GM18502 (cell line): ENCODE measurements at regions not wholly inside any gene's neighbourhood (a gene's known extent, or its start where the extent isn't known, plus 50 kb on each side); places are given as distances from the start of the nearest gene placed in this dataset.
A peak's percentile ranks its signal among the peaks of the same experiment; 100 is the strongest.
"Not testable (repeated sequence)": the region's sequence is repeated elsewhere in the genome, so short reads cannot be mapped to it uniquely, and the experiment has no call there.

Experiments used
- ATAC-seq: cut with Tn5 transposase; IDR thresholded peaks from one replicate; pipeline ENCODE4 v1.9.1; 2021; ENCODE audit warnings: mild to moderate bottlenecking; ENCODE audit not compliant: unreplicated experiment, poor library complexity

DNA sequence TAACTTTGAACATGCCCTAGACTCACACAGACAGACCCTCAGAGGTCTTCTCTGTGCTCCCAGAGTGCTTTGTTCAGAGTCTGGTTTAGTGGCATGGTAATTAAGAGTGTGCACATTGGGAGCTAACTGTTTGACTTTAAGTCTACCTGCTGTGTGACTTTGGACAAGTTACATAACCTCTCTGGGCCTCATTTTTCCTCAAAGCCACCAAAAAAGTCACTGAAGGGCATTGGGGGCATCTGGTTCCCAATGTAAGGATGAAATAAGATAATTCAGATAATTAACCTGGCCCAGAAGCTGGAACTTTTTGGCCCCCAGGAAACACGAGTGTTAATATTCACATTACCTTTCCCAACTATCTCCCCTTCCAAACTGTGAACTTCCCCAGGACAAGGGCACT lies 341.1 kb downstream of the BCL2L11 start:
- ATAC-seq = not testable (repeated sequence)

DNA sequence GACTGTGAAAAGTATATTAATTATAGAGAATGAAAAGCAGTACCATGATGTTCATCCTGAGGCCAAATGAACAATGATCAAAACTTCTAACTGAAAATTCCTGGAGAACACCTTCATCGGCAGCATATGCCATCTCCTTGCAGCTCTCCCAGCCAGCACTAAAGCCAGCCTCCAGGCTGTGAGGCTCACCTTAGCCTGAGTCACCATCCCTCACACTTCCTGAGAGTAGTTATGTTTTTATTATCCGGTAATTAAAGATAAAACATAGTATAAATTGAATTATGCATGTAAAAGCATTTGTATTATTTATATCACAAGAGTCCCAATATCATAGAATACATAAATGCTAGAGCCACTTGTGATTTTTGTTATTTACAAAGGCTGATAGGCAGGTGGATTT lies 341.9 kb downstream of the BCL2L11 start:
- ATAC-seq = not testable (repeated sequence)

DNA sequence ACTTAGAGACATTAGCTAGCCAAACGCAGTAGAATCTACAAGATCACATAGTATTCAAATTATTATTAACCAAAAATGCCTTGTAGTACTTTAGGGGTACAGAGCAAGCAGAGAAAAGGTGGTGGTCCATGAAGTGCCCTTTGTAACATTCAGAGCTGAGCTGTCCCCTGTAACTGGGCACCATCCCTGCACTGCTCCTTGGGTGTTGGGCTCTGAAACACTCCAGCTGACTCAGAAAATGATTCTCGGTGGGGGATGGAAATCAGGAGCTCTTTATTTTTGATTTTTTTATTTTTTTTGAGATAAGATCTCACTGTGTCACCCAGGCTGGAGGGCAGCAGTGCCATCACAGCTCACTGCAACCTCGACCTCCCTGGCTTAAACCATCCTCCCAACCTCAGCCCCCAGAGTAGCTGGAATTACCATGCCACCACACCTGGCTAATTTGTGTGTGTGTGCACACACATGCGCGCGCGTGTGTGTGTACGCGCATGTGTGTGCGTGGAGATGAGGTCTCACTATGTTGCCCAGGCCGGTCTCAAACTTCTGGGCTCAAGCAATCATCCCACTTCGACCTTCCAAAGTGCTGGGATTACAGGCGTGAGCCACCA lies 342.6 kb downstream of the BCL2L11 start:
- ATAC-seq = not testable (repeated sequence)

DNA sequence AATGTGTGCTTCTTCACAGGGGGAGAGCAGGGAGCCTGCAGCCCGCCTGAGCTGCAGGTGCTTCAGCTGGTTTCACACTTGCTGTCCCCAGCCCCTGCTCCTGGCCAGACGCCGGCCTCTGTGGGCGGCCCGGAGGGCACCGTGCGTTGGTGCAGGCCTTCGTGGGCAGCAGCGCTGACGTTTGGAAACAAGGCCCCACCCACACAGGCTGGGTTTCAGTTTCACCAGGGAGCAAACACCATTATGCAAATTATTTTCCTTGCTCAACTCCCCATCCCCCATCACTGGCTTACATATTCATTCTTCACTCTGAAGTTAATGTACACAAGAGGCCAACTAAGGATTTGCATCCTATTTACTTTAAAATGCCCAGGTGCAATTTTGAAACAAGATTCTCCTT lies 343.2 kb downstream of the BCL2L11 start:
- peak; percentile 91 for ATAC-seq

DNA sequence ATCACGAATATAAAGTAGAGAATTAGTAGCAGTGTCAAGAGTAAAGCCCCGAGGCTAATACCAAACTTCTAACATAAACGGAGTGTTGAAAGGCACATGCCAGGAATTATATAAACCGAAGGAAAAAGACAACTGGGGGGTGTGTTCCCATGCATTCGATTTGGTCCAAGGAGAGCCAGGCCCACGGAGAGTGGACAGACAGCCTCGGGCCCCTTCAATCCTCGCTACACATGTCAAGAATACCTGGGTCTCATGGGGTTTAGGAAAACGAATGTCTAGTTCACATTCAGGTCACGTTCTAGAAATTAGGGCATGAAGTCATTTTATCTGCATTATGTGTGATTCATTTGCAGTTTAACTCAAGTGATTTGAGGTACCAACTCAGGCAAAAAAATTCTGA lies 343.7 kb downstream of the BCL2L11 start:
- ATAC-seq = not testable (repeated sequence)

DNA sequence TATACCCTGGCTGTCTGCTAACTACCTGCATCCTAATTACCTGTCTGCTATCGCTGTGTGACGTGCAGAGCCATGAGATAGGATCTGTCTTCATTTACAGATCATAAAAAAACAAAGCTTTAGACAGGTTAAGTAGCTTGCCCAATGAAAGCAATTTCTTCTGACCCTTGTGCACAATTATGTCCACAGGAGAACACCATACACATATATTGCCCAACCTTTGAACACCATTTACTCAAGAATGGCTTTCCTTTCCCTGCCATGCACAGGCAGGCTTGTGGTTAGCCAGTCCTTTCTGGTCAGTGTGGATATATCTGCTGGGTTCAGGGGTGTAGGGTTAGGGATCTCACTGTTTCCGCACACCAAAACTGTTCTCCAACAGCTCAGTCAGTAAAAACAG lies 344.8 kb downstream of the BCL2L11 start:
- ATAC-seq = not testable (repeated sequence)

DNA sequence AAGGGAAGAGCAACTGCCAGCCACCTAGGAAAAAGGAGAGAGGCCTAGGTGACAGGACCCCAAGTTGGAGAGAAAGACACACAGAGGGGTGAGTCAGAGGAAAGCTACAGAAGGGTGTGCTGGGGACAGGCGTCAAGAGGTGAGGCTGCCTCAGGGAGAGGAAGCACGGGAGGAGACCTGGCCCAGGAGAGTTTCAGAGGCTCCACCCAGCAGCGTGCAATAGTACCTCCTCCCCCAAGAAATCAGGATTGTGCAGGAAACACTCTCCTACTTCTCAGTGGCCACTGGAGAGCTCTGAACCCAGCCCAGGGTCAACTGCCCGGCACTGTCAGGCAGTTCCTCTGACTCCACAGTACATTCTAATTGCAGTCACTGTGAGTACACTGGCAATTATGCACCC lies 346.0 kb downstream of the BCL2L11 start:
- ATAC-seq = not testable (repeated sequence)

DNA sequence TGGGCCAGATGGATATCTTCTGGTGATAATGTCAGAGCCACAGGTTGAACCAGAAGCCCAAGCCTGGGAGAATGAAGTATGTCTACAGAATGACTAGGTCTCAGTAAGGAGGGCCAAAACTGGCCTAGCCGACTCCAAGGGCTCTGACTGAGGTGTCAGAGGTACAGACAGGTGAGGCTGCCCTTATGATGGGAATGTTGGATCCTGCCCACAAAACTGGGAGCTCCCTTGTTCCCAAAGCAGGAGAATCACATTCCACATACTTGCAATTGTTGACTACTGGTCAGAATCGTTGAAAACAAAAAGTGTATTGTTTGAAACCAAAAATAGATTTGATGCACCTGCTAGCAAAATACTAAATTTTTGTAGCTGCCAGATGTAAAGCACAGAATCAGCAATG lies 350.2 kb downstream of the BCL2L11 start:
- ATAC-seq = not testable (repeated sequence)

DNA sequence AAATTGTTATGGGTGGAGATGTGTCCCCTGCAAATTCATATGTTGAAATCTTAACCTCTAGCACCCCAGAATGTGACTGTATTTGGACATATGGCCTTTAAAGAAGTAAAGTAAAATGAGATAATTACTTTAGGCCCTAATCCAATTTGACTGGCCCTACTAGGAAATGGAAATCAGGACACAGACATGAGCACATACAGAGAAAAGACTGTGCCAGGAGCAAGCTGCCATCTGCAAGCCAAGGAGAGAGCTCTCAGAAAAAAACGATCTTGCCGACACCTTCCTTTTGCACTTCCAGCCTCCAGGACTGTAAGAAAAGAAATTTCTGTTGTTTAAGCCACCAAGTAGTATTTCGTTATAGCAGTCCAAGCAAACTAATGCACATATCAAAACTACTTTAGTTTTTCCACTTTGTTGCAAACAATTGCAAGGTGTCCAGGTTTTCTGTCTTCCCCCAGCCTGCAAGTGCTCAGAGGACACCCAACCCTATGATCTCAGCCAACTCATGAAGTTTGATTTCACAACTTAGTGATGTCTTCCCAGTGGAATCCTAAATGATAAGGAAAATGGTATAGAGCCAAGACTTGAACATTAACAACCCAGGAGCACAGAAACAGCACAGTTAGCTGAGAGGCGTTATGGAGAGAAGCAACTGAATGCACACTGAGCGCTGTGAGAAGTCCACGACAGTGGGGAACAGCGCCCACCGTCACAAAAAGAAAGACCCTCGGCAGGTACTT lies 351.2 kb downstream of the BCL2L11 start:
- ATAC-seq = not testable (repeated sequence)

DNA sequence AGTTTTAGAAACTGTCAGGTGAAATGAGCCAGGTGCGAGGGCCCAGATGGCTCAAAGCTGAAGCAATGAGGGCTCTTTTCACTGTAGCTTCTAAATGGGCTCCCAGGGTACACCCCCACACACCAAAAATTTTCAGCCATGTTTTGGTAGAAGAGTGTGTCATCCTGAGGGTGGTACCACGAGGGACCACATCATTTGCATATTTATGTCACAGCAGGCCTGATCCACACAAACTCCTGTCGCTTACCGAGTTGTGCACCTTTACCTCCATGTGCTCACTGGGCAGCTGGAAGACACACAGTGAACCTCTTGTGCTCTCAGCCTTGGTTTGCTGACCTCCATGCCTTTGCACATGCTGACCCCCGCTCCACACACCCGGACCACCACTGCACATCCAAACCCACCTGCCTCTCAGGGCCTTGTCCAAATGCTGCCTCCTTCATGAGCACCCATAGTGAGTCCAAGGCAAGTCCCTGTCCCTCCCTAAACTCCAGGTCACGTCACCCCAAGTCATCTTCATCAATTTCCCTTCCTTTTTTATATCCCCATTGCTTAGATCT lies 352.2 kb downstream of the BCL2L11 start:
- not testable (repeated sequence) for ATAC-seq

DNA sequence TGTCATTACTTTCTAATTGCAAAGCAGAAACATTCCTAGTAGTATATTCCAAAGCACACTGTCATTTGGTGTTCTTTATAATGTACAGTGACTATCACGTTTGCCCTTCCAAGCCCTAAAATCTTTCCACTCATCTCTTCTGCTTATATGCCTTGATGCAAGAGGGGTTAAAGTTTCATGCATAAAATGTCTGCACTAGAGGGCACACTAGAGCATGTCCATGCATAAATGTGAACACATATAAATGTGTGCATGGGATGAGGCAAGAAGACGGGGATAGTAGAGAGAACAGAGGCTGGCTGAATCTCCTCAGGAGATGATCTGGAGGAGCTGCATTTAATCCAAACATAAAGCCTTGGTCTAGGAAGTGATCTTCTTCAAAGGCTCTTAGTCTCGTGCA lies 352.8 kb downstream of the BCL2L11 start:
- ATAC-seq = not testable (repeated sequence)

DNA sequence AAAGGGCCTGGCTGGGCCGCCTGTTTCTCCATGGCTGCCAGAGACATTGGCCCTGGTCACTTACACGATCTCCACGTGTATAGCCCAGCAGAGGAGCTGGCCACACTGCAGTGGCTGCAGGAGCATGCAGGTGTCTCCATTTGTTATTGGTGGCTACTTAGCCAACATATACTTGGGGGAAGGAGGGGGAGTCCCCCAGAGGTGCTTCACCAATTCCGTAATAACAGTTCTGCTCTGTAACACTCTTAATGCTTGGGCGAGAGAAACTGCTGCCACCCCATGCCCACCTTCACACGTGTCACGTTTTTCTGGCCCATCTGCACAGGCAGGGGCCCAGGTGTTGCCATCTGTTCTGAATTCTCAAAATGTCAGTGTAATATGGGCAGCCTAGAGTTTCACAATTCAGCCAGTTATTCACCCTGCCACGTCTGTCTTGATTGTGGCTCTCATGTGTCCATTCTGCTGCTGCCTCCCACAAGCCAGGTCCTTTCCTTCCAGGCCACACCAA lies 353.5 kb downstream of the BCL2L11 start:
- not testable (repeated sequence) for ATAC-seq

DNA sequence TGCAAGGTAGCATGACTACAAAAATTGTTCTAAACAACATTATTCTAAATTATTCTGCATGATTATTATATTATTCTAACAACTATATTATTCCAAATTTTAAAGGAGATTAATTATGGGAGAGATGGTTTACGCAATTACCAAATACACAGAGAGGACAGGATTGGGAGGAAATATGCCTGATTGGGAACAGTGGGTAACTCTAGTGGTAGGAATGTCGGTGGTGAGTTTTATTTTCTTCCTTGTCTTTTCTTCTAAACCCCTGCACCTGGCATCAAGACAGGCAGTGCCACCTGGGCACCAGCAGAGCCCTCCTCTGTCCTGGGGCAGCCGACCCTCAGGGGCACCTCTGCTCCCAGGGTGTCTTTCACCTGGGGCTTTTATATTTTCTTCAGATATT lies 357.6 kb downstream of the BCL2L11 start:
- ATAC-seq = not testable (repeated sequence)

DNA sequence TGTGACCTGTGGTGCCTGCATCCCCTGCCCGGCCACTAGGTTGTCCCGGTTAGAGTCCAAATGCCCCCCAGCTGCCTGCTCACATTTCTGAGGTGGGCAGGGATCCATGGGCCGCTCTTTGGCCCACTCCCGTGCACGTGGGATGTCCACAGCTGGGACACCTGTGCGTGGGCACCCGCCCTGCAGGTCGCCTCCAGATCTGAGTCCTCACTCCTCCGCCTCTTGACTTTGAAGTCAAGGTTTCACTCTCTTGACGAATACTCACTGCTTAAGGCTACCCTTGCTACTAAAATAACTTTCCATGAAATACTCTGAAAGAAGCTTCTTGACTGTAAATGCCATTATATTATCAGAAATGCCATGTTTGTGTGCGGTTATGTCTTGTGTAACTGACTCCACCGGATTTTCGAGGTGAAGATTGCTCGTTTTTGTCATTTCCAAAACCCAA lies 358.2 kb downstream of the BCL2L11 start:
- peak; percentile 61 for ATAC-seq

DNA sequence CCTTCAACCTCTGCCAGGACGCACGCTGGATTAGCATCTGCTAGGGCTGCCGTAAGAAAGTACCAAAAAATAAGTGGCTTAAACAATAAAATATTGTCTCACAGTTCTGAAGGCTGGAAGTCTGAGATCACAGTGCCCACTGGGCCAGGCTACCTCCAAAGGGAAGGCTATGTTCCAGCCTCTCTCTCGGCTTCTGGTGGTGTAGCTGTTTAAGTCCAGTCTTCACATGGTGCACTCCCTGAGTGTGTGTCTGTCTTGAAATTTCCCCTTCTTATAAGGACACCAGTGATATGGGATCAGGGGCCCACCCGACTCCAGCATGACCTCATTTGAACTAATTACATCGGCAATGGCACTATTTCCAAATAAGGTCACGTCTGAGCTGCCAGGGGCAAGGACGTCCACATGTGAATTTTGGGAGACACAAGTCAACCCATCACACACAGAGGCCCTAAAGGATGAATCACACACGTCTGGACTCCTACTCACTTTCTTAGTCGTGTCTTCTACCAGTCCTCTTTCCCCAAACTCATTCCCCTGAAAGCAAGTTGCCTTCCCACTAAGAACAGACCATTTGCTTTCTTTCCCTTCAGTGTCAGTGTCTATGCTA lies 359.4 kb downstream of the BCL2L11 start:
- not testable (repeated sequence) for ATAC-seq

DNA sequence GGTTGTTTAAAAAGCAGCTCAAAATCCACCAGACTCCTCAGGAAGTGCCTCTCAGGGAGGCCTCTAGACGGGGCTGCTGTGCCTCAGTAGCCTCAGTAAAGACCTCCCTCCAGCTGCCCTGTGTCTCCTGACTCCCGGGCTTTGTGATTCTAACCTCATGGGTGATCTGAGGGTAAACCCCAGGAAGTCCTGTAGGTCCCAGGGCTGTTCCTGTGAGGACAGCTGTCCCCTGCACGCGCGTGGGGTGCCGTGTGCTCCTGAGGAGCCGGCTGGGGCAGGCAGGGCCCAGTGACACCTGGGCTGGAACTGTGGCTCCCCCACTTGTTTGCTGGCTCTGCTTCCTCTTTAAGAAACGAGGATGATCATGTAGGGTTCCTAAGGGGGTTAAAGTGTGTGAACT lies 359.9 kb downstream of the BCL2L11 start:
- ATAC-seq = not testable (repeated sequence)

DNA sequence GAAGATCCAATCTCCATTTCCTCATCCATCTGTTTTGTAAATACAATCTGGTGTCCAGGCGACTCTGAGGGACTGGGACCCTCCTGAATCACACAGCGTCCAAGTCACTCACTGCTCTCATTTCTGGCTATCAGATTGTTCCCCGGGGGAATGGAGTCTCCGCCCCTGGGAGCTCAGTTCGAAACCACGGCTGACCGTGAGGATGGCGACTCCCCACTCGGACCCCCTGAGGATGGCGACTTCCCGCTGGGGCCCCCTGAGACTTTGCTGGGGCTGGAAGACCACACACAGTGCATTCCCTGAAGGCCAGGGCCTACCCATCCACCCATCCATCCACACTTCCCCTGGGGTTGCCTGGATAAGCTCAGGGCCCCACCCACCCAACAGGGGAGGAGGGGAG lies 360.5 kb downstream of the BCL2L11 start:
- not testable (repeated sequence) for ATAC-seq

DNA sequence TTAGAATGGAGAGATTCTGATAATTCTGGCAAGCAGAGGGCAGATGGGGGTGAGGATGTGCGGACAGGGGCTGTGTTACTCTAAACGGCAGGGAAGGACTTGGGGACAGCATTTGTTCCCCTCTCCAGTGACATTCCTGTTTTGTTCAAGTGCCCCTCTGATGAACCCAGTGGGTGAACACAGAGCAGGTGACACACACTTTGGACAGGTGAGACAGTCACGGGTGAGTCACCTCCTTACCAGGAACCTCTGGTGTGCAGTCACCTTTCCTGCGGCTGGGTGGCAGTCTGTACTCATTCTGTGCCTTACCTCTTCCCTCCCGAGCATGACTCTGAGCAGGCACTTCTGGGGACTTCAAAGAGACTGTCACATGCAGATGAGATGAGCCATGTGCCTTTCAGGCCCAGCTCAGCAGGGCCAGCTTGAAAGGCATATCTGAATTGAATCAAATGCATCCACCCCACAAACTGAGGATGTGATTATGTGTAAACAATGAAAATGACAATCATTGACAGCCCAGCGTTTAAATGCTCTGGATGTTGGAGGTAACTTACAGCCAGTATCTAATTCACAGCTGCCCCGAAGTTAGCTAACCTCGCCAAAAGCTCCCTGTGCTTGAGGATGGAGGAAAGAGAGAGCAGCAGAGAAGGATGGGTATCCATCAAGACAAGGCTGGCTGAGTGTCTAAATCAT lies 362.4 kb downstream of the BCL2L11 start:
- peak; percentile 86 for ATAC-seq

DNA sequence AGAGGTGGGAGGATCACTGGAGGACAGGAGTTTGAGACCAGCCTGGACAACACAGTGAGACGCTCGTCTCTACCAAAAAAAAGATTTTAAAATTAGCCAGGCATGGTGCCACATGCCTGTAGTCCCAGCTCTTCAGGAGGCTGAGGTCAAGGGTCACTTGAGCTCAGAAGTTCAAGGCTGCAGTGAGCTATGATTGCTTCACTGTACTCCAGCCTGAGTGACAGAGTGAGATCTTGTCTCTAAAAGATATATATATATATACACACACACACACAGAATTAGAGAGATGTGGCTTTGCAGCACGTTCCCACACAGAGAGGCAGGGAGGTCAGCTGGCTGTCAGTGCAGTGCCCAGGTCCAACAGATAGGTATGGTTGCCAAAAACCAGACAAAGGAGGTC lies 363.4 kb downstream of the BCL2L11 start:
- ATAC-seq = not testable (repeated sequence)

DNA sequence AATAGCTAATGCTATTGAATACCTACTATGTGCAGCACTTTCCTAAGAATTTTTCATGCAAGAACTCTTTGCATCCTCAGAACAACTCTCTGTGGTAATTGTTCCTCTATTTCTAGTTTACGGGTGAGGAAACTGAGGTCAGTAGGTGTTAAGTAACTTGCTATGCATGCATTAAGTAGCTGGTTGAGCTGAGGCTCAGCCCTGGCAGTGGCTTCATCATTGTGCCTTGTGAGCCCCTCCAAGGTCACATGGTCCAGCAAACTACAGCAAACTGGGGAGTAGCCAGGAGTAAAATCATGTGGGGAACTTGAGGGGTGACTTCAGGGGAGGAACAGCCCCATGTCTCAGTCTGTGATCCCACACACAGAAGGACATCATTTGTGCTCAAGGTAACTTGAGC lies 365.2 kb downstream of the BCL2L11 start:
- not testable (repeated sequence) for ATAC-seq
